OCI-LY3 (cell line): ENCODE measurements at regions not wholly inside any gene's neighbourhood (a gene's known extent, or its start where the extent isn't known, plus 50 kb on each side); places are given as distances from the start of the nearest gene placed in this dataset.

Experiments
- H2AFZ ChIP-seq: fragments of 200-600, 300-600 bp; shearing (Covaris generic); 2 replicates; pipeline ENCODE4 v1.6.0; 2014; ENCODE audit warnings: antibody characterized with exemption, low read depth, low read length
- H3K27ac ChIP-seq: fragments of 200-600, 300-600 bp; sonication (generic); 2 replicates; pipeline ENCODE4 v1.5.1; 2014; ENCODE audit warnings: mild to moderate bottlenecking, low read length, moderate library complexity, mixed read lengths
- H3K27me3 ChIP-seq: fragments of 200-600, 300-600 bp; sonication (generic); 2 replicates; pipeline ENCODE4 v1.6.1; 2014; ENCODE audit warnings: low read depth, low read length, mixed read lengths
- H3K36me3 ChIP-seq: fragments of 200-600, 300-600 bp; sonication (generic); replicated peaks from 2 replicates; pipeline ENCODE3; 2014; ENCODE audit warnings: low read depth, low read length, mixed read lengths
- H3K4me1 ChIP-seq: fragments of 300-600, 200-600 bp; sonication (generic); 2 replicates; pipeline ENCODE4 v1.6.1; 2014; ENCODE audit warnings: low read length, mixed read lengths
- H3K4me2 ChIP-seq: fragments of 200-600, 300-600 bp; sonication (generic); 2 replicates; pipeline ENCODE4 v1.6.1; 2014; ENCODE audit warnings: low read length, mixed read lengths
- H3K4me3 ChIP-seq: fragments of 300-600, 200-600 bp; sonication (generic); 2 replicates; pipeline ENCODE4 v1.5.1; 2014; ENCODE audit warnings: antibody characterized with exemption, mild to moderate bottlenecking, low read length, moderate library complexity
- H3K79me2 ChIP-seq: fragments of 300-600, 200-600 bp; shearing (Covaris generic); 2 replicates; pipeline ENCODE4 v1.6.1; 2014; ENCODE audit warnings: mild to moderate bottlenecking, low read length, mixed read lengths
- H3K9ac ChIP-seq: fragments of 300-600, 200-600 bp; shearing (Covaris generic); 2 replicates; pipeline ENCODE4 v1.6.0; 2014; ENCODE audit warnings: mild to moderate bottlenecking, low read length, moderate library complexity
- H3K9me3 ChIP-seq: fragments of 200-600, 300-600 bp; shearing (Covaris generic); 2 replicates; pipeline ENCODE4 v1.6.1; 2014; ENCODE audit warnings: low read length, mixed read lengths; ENCODE audit not compliant: insufficient read depth
- H4K20me1 ChIP-seq: fragments of 200-600, 300-600 bp; sonication (generic); 2 replicates; pipeline ENCODE4 v1.6.1; 2016; ENCODE audit warnings: low read length, mixed read lengths; ENCODE audit not compliant: insufficient read depth
- EZH2phosphoT487 ChIP-seq: fragments of 200-600 bp; shearing (Covaris generic); IDR thresholded peaks from 2 replicates; pipeline ENCODE4 v1.6.1; 2018; ENCODE audit warnings: antibody characterized with exemption, mixed run types, low read depth
- TF ChIP-seq, protein P1 (sequence below): fragments of 200-600, 300-600 bp; sonication (generic); IDR thresholded peaks from 2 replicates; pipeline ENCODE4 v1.5.1; 2014; ENCODE audit warnings: antibody characterized with exemption, low read length, low read depth

DNA sequence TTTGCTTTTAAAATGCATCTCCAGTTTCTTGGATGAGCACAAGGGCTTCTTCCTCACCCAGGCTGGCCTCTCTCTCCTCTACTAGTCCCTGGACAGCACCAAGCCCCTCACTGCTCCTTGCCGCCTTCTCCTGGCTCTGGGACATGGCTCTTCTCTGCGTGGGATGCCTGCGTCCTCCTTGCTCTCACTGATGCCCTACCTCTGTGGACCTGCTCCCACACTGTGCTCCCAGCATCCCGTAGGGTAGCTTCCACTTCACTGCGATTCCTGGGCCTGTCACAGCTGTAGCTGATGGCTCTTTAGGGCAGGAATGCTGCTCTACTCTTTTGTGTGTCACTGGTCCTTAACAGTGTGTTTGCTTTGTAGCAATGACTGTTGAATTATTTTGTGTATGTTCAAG lies 136.3 kb downstream of the SNX19 start:
- Histone ChIP-seq H3K4me1 (no peaks in the 10 kb centered on the region), H3K4me3 (no peak overlapping the region), H2AFZ (no peak overlapping the region), H4K20me1 (no peaks in the 10 kb centered on the region), H3K9ac (no peak overlapping the region), H3K9me3 (no peaks in the 10 kb centered on the region), H3K36me3 (no peaks in the 10 kb centered on the region), H3K27ac (no peak overlapping the region), H3K27me3 (peaks cover 2% of the 10 kb centered on the region; the same call in 1 of the 2 replicates), H3K4me2 (no peak overlapping the region), H3K79me2 (no peaks in the 10 kb centered on the region)
- TF ChIP-seq, protein P1, sequence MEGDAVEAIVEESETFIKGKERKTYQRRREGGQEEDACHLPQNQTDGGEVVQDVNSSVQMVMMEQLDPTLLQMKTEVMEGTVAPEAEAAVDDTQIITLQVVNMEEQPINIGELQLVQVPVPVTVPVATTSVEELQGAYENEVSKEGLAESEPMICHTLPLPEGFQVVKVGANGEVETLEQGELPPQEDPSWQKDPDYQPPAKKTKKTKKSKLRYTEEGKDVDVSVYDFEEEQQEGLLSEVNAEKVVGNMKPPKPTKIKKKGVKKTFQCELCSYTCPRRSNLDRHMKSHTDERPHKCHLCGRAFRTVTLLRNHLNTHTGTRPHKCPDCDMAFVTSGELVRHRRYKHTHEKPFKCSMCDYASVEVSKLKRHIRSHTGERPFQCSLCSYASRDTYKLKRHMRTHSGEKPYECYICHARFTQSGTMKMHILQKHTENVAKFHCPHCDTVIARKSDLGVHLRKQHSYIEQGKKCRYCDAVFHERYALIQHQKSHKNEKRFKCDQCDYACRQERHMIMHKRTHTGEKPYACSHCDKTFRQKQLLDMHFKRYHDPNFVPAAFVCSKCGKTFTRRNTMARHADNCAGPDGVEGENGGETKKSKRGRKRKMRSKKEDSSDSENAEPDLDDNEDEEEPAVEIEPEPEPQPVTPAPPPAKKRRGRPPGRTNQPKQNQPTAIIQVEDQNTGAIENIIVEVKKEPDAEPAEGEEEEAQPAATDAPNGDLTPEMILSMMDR: no peak
- TF ChIP-seq EZH2phosphoT487: no peak

DNA sequence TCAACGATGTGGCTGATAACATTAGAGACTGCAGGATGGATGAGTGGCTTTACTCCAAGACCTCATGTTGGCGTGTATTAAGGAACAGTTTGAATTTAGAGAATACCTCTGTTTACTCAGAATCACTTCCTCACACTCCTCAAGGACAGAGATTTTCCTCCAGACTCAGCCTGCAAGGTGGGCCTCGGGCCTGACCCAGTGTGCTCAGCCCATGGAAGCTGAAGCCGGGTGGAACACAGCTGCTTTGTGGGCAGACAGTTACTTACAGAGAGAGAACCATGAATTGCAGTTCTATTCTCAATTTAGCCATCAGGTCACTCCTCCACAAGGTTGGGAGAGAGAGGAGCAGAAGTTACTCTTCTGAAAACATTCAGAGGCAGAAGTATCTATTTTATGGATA lies 135.8 kb downstream of the SNX19 start:
- Histone ChIP-seq H3K9me3 (no peaks in the 10 kb centered on the region), H2AFZ (no peak overlapping the region), H3K27ac (no peak overlapping the region), H3K36me3 (no peaks in the 10 kb centered on the region), H3K27me3 (peaks cover 2% of the 10 kb centered on the region; the same call in 1 of the 2 replicates), H3K4me1 (no peaks in the 10 kb centered on the region), H3K79me2 (no peaks in the 10 kb centered on the region), H3K9ac (no peak overlapping the region), H4K20me1 (no peaks in the 10 kb centered on the region), H3K4me2 (no peak overlapping the region), H3K4me3 (no peak overlapping the region)
- TF ChIP-seq, protein P1: no peak
- TF ChIP-seq EZH2phosphoT487: no peak

DNA sequence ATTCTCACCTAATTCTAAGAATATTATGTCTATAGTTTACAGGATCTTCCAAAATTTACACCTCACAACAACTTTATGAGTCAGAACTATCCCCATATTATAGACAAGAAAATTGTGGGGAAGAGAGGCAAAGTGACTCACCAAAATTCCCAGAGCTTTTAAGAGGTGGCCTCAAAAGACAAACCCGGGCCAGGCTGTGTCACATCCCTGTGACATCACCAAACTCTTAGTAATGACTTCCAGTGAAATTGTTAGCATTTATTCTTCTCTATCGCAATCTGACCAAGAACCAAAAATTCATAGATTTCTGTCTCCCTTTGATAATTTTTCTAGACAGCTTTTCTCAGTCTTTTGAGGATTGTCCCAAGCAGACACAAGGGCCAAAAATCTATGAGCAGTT lies 134.3 kb downstream of the SNX19 start:
- TF ChIP-seq EZH2phosphoT487: no peak
- TF ChIP-seq, protein P1: no peak
- H3K4me1 ChIP-seq: no peaks in the 10 kb centered on the region
- no peaks in the 10 kb centered on the region for H4K20me1 ChIP-seq
- H3K27ac ChIP-seq: no peak overlapping the region
- no peak overlapping the region for H3K4me2 ChIP-seq
- H3K79me2 ChIP-seq: no peaks in the 10 kb centered on the region
- H3K27me3 ChIP-seq: no peaks in the 10 kb centered on the region; the same call in 1 of the 2 replicates
- no peak overlapping the region for H2AFZ ChIP-seq
- no peak overlapping the region for H3K9ac ChIP-seq
- no peaks in the 10 kb centered on the region for H3K9me3 ChIP-seq
- H3K36me3 ChIP-seq: no peaks in the 10 kb centered on the region
- no peak overlapping the region for H3K4me3 ChIP-seq

DNA sequence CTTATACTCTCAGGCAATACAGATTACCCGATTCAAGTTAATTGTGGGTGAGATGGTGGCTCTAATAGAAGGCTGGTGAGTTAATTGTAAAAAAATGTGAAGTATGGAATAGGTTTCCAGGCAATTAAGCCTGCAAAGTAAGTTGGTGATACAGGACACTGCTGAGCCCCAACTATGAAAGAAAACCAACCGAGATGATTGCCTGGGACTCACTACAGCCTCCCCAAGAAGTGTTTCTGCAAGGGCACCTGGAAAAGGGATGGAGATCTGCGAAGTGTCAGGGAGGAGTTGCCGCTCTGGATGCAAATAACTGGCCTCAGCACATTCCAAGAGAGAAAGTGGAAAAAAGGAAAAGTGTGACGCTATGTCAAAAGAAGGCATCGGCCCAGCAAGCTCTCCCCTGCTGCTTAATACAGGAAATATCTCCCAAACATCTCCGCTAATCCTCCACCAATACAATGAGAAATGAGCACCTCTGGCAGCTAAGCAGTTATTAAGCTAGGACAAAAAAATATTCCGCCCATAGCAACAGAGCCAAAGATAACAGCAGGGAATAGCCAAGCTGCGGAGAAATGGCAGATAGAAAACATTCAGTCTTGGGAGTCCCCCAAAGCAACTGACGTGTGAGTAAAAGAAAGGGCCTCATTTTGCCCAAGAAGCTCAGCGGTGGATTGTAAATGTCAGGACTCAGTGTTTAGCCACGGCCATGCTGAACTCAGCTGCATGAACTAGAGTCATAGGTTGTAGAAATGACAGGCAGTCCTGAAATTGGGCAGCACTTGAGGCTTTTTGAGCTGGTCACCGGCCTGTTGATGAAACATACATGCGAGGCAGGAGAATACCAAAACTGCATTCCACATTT lies 133.7 kb downstream of the SNX19 start:
- Histone ChIP-seq H3K9ac (no peak overlapping the region), H2AFZ (no peak overlapping the region), H3K4me2 (no peak overlapping the region), H3K9me3 (no peaks in the 10 kb centered on the region), H3K4me1 (no peaks in the 10 kb centered on the region), H3K36me3 (no peaks in the 10 kb centered on the region), H3K4me3 (no peak overlapping the region), H3K27ac (no peak overlapping the region), H3K27me3 (no peaks in the 10 kb centered on the region; the same call in 1 of the 2 replicates), H4K20me1 (no peaks in the 10 kb centered on the region), H3K79me2 (no peaks in the 10 kb centered on the region)
- TF ChIP-seq EZH2phosphoT487: no peak
- TF ChIP-seq, protein P1: no peak
